GM18520 (cell line): ENCODE measurements at regions not wholly inside any gene's neighbourhood (a gene's known extent, or its start where the extent isn't known, plus 50 kb on each side); places are given as distances from the start of the nearest gene placed in this dataset.

Experiments used
- ATAC-seq: cut with Tn5 transposase; IDR thresholded peaks from one replicate; pipeline ENCODE4 v1.9.1; 2021; ENCODE audit not compliant: unreplicated experiment

GRCh38 chr12:46453428-46453827 is 80.9 kb upstream of the SLC38A2 start:
- ATAC-seq = no peak

- no peak for ATAC-seq
Measured at GRCh38 chr12:46452776-46453175, 80.2 kb upstream of the SLC38A2 start.

GRCh38 chr12:46452061-46452615 is 79.6 kb upstream of the SLC38A2 start:
- no peak for ATAC-seq

GRCh38 chr12:46451276-46452021 is 78.9 kb upstream of the SLC38A2 start:
- no peak for ATAC-seq

- no peak for ATAC-seq
Measured at GRCh38 chr12:46450279-46450748, 77.7 kb upstream of the SLC38A2 start.

GRCh38 chr12:46449856-46450255 is 77.3 kb upstream of the SLC38A2 start:
- no peak for ATAC-seq

GRCh38 chr12:46449316-46449715 is 76.7 kb upstream of the SLC38A2 start:
- ATAC-seq = no peak

- ATAC-seq = no peak
Measured at GRCh38 chr12:46446645-46447044, 74.1 kb upstream of the SLC38A2 start.

- no peak for ATAC-seq
Measured at GRCh38 chr12:46445551-46446235, 73.1 kb upstream of the SLC38A2 start.

- ATAC-seq = no peak
Measured at GRCh38 chr12:46445093-46445492, 72.5 kb upstream of the SLC38A2 start.

- no peak for ATAC-seq
Measured at GRCh38 chr12:46443594-46444263, 71.2 kb upstream of the SLC38A2 start.

GRCh38 chr12:46442738-46443137 is 70.2 kb upstream of the SLC38A2 start:
- ATAC-seq = no peak

GRCh38 chr12:46442239-46442638 is 69.7 kb upstream of the SLC38A2 start:
- no peak for ATAC-seq

GRCh38 chr12:46439793-46440511 is 67.4 kb upstream of the SLC38A2 start:
- no peak for ATAC-seq

GRCh38 chr12:46438719-46439319 is 66.2 kb upstream of the SLC38A2 start:
- no peak for ATAC-seq

- ATAC-seq = no peak
Measured at GRCh38 chr12:46438256-46438655, 65.7 kb upstream of the SLC38A2 start.

GRCh38 chr12:46437469-46437868 is 64.9 kb upstream of the SLC38A2 start:
- ATAC-seq = no peak

- no peak for ATAC-seq
Measured at GRCh38 chr12:46436747-46437146, 64.2 kb upstream of the SLC38A2 start.

- ATAC-seq = no peak
Measured at GRCh38 chr12:46435625-46436024, 63.1 kb upstream of the SLC38A2 start.

- no peak for ATAC-seq
Measured at GRCh38 chr12:46435029-46435428, 62.5 kb upstream of the SLC38A2 start.

GRCh38 chr12:46433829-46434228 is 61.3 kb upstream of the SLC38A2 start:
- ATAC-seq = no peak
